ENCODE measurements at regions not wholly inside any gene's neighbourhood (a gene's known extent, or its start where the extent isn't known, plus 50 kb on each side); places are given as distances from the start of the nearest gene placed in this dataset.

- H4K20me1 ChIP-seq (ENCODE audit: insufficient read depth, low read length) = no peaks in the 10 kb centered on the region
- H3F3A ChIP-seq (ENCODE audit: insufficient read depth, low read length) = no peaks in the 10 kb centered on the region
- H3K9ac ChIP-seq (ENCODE audit: low read length) = no peak overlapping the region
- H3K79me2 ChIP-seq (ENCODE audit: insufficient read depth, low read length) = no peaks in the 10 kb centered on the region
- no peaks in the 10 kb centered on the region for H3K27me3 ChIP-seq (ENCODE audit: insufficient read depth, low read length)
- TF ChIP-seq CTCF (IDR thresholded peaks at IDR 0.05; ENCODE audit: low read length) (no peak), EZH2 (IDR thresholded peaks at IDR 0.05; ENCODE audit: borderline replicate concordance, low read length) (no peak)
- H3K9me3 ChIP-seq (ENCODE audit: low read length) = no peaks in the 10 kb centered on the region
- H3K27ac ChIP-seq (ENCODE audit: low read depth, low read length, poor library complexity, severe bottlenecking) = no peak overlapping the region
- H3K36me3 ChIP-seq (ENCODE audit: insufficient read depth, low read length) = no peaks in the 10 kb centered on the region
- H3K9me2 ChIP-seq (ENCODE audit: low read depth, low read length) = no peaks in the 10 kb centered on the region
- H3K4me2 ChIP-seq (ENCODE audit: low read length) = no peak overlapping the region
- H3K4me1 ChIP-seq (ENCODE audit: insufficient read depth, low read length, severe bottlenecking) = no peaks in the 10 kb centered on the region
- no peak overlapping the region for H3K4me3 ChIP-seq (ENCODE audit: low read depth, low read length, poor library complexity, severe bottlenecking)
- no peak overlapping the region for H2AFZ ChIP-seq (ENCODE audit: low read length)
These were observed 90.9 kb upstream of the DCN start for GRCh38 chr12:91273560-91273959.

- no peak for TF ChIP-seq CTCF (IDR thresholded peaks at IDR 0.05; ENCODE audit: low read length)
- TF ChIP-seq EZH2 (IDR thresholded peaks at IDR 0.05; ENCODE audit: borderline replicate concordance, low read length) = no peak
- no peaks in the 10 kb centered on the region for H3K9me2 ChIP-seq (ENCODE audit: low read depth, low read length)
- H3K9me3 ChIP-seq (ENCODE audit: low read length) = no peaks in the 10 kb centered on the region
- H3K4me1 ChIP-seq (ENCODE audit: insufficient read depth, low read length, severe bottlenecking) = no peaks in the 10 kb centered on the region
- no peak overlapping the region for H3K4me3 ChIP-seq (ENCODE audit: low read depth, low read length, poor library complexity, severe bottlenecking)
- no peaks in the 10 kb centered on the region for H3F3A ChIP-seq (ENCODE audit: insufficient read depth, low read length)
- no peak overlapping the region for H2AFZ ChIP-seq (ENCODE audit: low read length)
- H3K4me2 ChIP-seq (ENCODE audit: low read length) = no peak overlapping the region
- H3K9ac ChIP-seq (ENCODE audit: low read length) = no peak overlapping the region
- no peaks in the 10 kb centered on the region for H4K20me1 ChIP-seq (ENCODE audit: insufficient read depth, low read length)
- H3K79me2 ChIP-seq (ENCODE audit: insufficient read depth, low read length) = no peaks in the 10 kb centered on the region
- H3K27ac ChIP-seq (ENCODE audit: low read depth, low read length, poor library complexity, severe bottlenecking) = no peak overlapping the region
- H3K36me3 ChIP-seq (ENCODE audit: insufficient read depth, low read length) = no peaks in the 10 kb centered on the region
- H3K27me3 ChIP-seq (ENCODE audit: insufficient read depth, low read length) = no peaks in the 10 kb centered on the region
These were observed 89.9 kb upstream of the DCN start for GRCh38 chr12:91272461-91273063.

GRCh38 chr12:91271185-91271584 is 88.6 kb upstream of the DCN start:
- Histone ChIP-seq H3F3A (ENCODE audit: insufficient read depth, low read length) (no peaks in the 10 kb centered on the region), H3K4me3 (ENCODE audit: low read depth, low read length, poor library complexity, severe bottlenecking) (no peak overlapping the region), H3K9ac (ENCODE audit: low read length) (no peak overlapping the region), H3K4me2 (ENCODE audit: low read length) (no peak overlapping the region), H4K20me1 (ENCODE audit: insufficient read depth, low read length) (no peaks in the 10 kb centered on the region), H3K9me3 (ENCODE audit: low read length) (no peaks in the 10 kb centered on the region), H3K27me3 (ENCODE audit: insufficient read depth, low read length) (no peaks in the 10 kb centered on the region), H3K79me2 (ENCODE audit: insufficient read depth, low read length) (no peaks in the 10 kb centered on the region), H3K4me1 (ENCODE audit: insufficient read depth, low read length, severe bottlenecking) (no peaks in the 10 kb centered on the region), H3K27ac (ENCODE audit: low read depth, low read length, poor library complexity, severe bottlenecking) (no peak overlapping the region), H3K9me2 (ENCODE audit: low read depth, low read length) (no peaks in the 10 kb centered on the region), H3K36me3 (ENCODE audit: insufficient read depth, low read length) (no peaks in the 10 kb centered on the region), H2AFZ (ENCODE audit: low read length) (no peak overlapping the region)
- no peak for TF ChIP-seq EZH2 (IDR thresholded peaks at IDR 0.05; ENCODE audit: borderline replicate concordance, low read length)
- TF ChIP-seq CTCF (IDR thresholded peaks at IDR 0.05; ENCODE audit: low read length) = no peak
